Retinal pigment epithelial cell (primary cell): ENCODE measurements at regions not wholly inside any gene's neighbourhood (a gene's known extent, or its start where the extent isn't known, plus 50 kb on each side); places are given as distances from the start of the nearest gene placed in this dataset.
"Not testable (repeated sequence)": the region's sequence is repeated elsewhere in the genome, so short reads cannot be mapped to it uniquely, and the experiment has no call there.

Source experiments
- DNase-seq: peaks from one replicate; pipeline ENCODE4 v3.0.0-alpha.2; 2010; ENCODE audit warnings: low read depth
- H3K4me3 ChIP-seq: 2 replicates; pipeline ENCODE4 v1.5.1; 2011; ENCODE audit warnings: mild to moderate bottlenecking, low read length, control low read depth, moderate library complexity
- TF ChIP-seq, protein P1 (sequence below): conservative IDR thresholded peaks from 2 replicates; pipeline ENCODE4 v1.5.1; 2011; ENCODE audit warnings: low read depth, low read length, control low read depth, inconsistent platforms

GRCh38 chr20:1819311-1820137 lies 75.7 kb upstream of the SIRPA start:
- TF ChIP-seq, protein P1, sequence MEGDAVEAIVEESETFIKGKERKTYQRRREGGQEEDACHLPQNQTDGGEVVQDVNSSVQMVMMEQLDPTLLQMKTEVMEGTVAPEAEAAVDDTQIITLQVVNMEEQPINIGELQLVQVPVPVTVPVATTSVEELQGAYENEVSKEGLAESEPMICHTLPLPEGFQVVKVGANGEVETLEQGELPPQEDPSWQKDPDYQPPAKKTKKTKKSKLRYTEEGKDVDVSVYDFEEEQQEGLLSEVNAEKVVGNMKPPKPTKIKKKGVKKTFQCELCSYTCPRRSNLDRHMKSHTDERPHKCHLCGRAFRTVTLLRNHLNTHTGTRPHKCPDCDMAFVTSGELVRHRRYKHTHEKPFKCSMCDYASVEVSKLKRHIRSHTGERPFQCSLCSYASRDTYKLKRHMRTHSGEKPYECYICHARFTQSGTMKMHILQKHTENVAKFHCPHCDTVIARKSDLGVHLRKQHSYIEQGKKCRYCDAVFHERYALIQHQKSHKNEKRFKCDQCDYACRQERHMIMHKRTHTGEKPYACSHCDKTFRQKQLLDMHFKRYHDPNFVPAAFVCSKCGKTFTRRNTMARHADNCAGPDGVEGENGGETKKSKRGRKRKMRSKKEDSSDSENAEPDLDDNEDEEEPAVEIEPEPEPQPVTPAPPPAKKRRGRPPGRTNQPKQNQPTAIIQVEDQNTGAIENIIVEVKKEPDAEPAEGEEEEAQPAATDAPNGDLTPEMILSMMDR: no peak
- no peak for DNase-seq
- H3K4me3 ChIP-seq: no peak overlapping the region

GRCh38 chr20:1818895-1819294 lies 76.3 kb upstream of the SIRPA start:
- no peak overlapping the region for H3K4me3 ChIP-seq
- TF ChIP-seq, protein P1: no peak
- no peak for DNase-seq

DNA sequence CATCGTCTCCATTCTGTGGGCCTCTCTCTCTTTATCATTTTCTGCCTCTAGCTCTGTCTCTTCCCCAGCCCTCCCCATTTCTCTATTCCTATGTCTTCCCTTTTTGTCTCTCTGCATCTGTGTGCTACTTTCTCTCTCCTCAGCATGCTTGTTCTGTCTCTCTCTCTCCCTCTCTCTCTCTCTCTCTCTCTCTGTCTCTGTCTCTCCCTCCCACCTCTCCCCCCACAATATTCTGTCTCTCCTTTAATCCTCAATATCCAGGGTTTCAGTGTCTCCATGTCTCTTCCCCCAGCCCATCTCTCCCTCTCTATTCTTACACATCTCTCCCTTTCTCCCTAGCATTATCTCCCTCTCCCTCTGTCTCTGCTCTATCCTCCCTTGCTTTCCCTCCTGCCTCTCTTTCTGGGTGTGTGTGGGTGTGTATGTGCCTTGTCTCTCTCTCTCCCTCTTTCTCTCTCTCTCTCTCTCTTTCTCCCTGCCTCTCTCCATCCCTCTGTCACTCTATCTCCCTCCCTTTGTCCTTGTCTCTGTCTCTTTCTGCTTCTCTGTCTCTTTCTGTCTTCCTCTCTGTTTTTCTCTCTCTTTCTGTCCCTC lies 76.9 kb upstream of the SIRPA start:
- TF ChIP-seq, protein P1: no peak
- no peak for DNase-seq
- no peak overlapping the region for H3K4me3 ChIP-seq

- TF ChIP-seq, protein P1: no peak
- DNase-seq: no peak
- no peak overlapping the region for H3K4me3 ChIP-seq
Observed at GRCh38 chr20:1817577-1818211, 77.5 kb upstream of the SIRPA start.

GRCh38 chr20:1816384-1817381 lies 78.5 kb upstream of the SIRPA start:
- no peak for DNase-seq
- TF ChIP-seq, protein P1: no peak
- H3K4me3 ChIP-seq: no peak overlapping the region

- TF ChIP-seq, protein P1: no peak
- DNase-seq: no peak
- no peak overlapping the region for H3K4me3 ChIP-seq
Observed at GRCh38 chr20:1815502-1816085, 79.6 kb upstream of the SIRPA start.

DNA sequence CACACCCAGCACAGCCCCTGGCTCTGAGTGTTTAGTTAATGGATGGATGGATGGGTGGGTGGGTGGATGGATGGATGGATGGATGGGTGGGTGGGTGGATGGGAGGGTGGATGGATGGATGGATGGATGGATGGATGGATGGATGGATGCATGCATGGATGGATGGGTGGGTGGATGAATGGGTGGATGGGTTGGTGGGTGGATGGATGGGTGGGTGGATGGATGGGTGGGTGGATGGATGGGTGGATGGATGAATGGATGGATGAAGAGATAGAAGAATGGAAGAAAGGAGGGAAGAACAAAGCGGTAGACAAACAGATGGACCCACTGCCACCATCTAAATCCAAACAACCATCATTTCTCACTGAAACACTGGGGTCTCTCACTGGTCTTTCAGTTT lies 80.3 kb upstream of the SIRPA start:
- DNase-seq, H3K4me3 ChIP-seq: not testable (repeated sequence)
